Eye (tissue), 1 donor: ENCODE measurements at regions not wholly inside any gene's neighbourhood (a gene's known extent, or its start where the extent isn't known, plus 50 kb on each side); places are given as distances from the start of the nearest gene placed in this dataset.
A peak's percentile ranks its signal among the peaks of the same experiment; 100 is the strongest.
"Not testable (repeated sequence)": the region's sequence is repeated elsewhere in the genome, so short reads cannot be mapped to it uniquely, and the experiment has no call there.

ENCODE experiments used
- DNase-seq: peaks from one replicate; pipeline ENCODE4 v3.0.0-alpha.2; 2015

DNA sequence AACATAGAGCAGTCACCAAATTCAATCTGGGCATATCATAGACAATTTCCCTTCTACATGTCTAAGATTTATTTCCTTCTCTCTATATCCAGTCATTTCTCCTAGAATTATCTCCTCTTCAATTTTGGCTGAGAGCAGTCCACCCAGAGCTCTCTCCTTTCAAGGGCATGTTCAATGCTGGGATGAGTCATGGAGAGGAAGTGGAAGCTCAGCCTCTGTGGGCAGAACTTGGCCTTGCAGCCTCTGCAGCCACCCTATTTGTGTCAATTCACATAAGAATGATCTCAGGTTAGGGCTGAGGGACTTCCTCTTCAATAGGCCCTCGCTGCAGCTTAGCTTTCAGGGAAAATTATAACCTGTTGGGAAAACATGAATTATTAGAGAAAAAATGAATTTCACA, 560.8 kb downstream of the POM121L12 start:
- DNase-seq: no peak

DNA sequence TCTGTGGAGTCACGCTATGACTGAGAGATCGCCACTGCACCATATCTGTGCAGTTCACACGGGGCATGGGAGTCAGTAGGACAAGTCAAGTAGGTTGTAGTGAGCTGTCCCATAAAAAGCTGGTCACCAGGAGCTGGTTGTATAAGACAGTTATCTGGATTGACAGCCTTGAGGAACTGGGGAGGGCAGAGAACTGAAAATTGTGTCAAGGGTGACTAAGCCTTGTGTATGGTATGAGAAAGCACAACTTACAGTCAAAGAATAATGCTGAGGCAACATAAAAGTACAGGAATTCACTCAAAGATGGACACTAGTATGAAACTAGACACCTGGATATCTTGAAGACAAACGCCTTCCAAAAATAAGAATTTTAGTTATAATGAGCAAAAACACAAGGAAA, 564.9 kb downstream of the POM121L12 start:
- no peak for DNase-seq

DNA sequence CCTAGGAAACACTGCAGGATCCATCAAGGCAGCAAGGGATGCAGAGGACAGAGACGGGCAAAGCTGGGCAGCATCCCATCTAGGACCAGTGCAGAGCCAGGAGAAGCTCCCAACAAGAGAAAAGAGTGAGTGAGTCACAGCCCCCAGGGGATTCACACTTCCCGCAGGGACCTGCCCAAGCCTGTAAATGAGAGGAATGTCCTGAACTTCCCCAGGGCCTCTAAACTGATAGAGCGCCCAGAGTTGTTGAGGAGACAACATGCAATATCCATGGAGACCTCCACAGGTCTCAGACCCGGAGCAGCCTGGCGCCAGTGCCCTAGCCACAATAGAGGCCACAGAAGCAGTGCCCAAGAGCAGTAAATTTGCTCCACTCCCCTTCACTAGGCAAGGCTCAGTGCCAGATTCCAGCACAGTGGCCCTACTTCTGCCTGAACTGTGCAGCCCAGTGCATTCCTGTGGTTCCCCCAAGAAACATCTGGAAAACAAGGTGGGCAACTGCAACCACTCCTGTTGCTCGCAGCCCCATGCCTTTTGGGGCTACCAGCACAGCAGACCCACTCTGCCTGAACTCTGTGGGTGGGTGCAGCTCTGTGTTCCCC, 567.5 kb downstream of the POM121L12 start:
- DNase-seq: no peak

DNA sequence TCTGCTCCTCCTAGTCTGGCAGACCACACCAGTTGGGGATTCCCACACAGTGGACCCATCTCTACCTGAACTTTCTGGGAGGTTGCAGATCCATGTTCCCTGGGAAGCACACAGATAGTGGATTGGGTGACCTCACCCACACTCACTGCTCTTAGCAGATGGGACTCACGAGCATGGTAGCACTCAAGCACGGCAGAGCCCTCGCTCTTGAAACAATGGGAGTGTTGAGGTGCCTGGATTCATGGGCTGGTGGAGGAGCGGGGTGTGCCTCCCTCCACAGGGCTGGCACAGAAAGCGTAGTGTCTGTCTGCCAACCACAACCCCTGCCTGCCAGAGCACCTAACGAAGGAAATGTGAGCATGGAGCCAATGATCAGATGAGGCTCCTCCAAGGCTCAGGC, 568.0 kb downstream of the POM121L12 start:
- DNase-seq: no peak

DNA sequence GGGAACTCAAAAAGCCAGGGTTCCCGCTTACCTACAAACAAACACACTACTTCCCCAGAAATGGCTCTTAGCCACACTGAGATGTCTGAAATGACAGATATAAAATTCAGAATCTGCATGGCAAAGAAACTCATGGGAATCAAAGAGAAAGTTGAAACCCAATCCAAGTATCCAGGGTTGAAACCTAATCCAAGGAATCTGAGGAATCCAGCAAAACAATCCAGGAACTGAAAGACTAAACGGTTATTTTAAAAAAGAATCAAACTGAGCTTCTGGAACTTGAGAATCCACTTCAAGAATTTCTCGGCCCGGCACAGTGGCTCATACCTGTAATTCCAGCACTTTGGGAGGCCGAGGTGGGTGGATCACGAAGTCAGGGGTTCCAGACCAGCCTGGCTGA, 568.8 kb downstream of the POM121L12 start:
- no peak for DNase-seq

DNA sequence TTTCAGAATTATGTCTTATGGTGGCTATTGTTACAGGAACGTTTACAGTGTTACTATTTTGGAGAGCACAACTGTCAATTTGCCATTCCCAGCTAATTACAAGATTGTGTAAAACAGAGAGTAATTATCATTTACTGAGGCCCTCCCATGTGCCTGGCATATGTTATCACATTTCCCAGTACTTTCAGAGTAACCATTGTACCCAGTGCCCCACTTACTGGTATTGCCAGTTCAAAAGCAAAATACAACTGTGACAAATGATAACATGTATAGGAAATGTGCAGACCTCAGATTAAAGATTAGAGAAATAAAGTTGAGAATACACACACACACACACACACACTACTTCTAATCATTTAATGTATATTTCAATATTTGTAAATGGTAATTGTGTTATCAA, 572.5 kb downstream of the POM121L12 start:
- DNase-seq: no peak

DNA sequence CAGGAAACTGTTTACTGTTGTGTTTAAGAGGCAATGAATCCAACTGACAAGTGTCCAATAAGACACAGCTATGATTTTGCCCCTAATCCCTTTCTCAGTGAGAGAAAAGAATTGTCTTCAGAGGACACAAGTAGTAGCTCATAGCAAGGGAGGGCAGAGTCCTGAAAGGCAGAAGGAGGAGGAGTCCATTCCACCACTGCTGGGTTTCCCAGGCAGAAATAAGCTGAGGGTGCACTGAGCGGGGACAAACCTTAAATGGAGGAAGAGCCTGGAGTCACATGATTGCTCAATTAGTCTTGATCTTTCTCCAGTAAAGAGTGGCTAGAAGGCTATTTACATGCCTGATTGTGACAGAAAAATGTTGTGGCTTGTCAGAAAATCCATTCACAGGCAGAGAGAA, 573.8 kb downstream of the POM121L12 start:
- DNase-seq: peak; percentile 3

DNA sequence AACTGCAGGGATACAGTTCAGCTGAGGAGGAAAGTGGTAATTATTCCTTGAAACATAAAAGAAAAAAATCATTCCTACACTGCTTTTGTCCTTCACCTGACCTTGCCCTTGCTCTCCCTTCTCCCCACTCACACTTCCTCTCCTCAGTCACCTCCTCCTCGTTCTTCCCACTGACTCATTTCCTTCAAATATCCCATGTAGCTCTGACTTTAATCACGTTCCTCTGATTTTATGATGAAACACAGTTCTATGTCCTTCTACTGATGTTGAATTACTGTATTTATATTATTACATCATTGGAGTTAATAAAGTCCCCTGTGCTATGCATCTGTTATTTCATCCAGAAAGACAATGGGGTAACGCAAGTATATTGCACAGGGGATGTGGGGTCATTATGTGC, 575.6 kb downstream of the POM121L12 start:
- no peak for DNase-seq

DNA sequence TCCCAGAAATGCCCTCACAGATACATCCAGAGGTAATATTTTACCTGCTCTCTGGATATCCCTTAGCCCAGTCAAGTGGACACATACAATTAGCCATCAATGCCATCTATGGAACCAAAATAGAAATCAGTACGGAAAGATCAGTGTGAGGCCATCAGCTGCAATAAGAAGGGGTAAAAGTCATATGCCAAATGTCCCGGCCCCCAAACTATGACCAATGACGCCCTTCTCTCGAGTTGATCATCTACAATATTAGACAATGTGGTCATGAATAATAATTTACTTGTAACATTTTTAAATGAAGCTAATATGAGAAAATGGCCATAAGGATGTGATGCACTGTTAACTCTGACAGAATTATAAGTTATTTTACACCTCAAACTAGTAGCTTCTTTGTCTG, 588.9 kb downstream of the POM121L12 start:
- DNase-seq: no peak

DNA sequence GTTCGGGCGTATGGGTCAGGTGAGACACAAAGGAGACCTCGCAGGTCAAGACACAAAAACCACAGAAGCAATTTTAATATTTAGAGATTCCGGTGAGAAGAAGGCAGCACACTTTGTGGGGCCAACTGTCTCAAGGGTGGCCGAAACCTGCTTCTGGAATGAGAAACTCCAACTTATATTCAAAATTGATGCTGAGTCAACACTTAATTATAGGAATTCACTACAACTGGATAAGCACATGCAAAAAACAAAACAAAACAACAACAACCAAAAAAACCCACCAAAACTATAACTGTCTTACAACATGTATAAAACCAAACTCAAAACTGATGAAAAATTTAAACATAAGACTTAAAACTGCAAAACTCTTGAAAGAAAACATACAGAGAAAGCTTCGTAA, 593.3 kb downstream of the POM121L12 start:
- DNase-seq: no peak

DNA sequence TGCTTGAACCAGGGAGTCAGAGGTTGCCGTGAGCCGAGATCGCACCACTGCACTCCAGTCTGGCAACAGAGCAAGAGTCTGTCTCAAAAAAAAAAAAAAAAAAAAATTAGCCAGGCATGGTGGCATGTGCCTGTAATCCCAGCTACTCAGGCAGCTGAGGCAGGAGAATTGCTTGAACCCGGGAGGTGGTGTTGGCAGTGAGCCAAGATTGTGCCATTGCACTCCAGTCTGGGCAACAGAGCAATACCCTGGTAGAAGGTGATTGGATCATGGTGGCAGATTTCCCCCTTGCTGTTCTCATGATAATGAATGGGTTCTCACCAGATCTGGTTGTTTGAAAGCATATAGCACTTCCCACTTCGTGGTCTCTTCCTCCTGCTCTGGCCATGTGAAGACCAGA, 599.8 kb downstream of the POM121L12 start:
- DNase-seq: not testable (repeated sequence)

DNA sequence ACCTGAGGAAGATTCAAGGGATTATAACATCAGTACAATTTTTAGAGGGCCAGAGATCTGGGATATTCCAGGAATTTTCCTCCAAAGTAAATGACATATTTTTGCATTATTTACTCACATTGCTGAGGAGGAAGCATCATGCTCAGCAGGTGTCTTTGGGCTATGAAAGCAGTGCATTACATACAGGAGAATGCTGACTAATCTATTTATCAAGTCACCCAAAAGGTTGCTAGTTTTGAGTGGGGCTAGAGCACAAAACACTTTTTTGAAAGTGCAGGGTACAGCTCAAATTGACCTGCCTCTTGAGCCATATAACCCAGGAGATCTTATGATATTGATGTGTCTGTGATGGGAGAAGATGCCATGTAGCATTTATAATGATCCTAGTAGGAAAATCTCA, 603.1 kb downstream of the POM121L12 start:
- DNase-seq: no peak

DNA sequence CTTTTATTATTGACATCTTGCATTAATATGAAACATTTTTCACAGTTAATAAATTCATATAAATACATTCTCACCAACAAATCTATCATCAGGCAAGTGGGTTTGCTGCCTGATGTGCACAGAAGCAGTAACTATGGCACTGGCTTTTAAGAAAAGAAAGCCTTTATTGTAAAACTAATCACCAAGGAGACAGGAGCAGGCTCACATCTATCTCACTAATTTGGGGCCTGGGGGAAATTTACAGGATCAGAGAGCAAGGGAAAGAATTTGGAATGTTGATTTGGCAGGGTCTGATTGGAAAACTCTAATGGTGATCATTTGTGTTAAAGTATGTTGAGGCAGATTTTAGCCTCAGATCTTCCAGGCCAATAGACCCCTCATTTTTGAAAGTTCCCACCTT, 605.7 kb downstream of the POM121L12 start:
- DNase-seq: no peak

DNA sequence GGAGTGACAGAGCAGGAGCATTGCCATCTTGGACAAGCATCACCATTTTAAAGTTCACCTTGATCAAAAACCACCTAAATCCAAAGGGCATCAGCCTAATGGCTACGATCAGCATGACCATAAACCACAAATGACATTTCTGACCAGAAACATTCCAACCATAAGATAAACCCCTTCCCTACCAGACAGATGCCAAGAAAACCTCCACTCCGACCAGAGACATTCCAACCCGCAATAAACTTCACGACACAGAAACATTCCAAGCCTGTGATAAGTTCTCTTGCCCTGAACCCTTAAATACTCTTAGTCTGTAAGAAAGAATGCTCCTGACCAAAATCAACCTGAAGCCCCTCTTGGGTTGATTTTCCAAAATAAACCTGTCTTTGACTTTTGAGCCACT, 606.9 kb downstream of the POM121L12 start:
- no peak for DNase-seq

DNA sequence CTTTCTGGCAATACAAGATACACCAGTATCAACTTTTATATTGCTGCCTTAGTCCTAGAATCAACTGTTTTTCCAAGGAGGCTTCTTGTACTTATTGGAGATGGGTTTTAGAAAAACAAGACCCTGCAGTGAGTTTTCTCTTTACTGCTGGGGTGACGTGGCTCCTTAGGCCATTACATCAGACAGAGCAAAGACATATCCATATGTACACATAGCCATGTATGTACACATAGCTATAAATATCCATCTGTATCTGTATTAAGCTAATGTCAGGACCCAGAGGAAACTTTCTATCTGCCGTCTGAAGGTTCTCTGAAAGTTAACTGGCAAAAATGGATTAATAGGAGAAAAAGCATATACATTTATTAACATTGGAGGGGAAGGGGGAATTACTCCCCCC, 607.4 kb downstream of the POM121L12 start:
- no peak for DNase-seq

DNA sequence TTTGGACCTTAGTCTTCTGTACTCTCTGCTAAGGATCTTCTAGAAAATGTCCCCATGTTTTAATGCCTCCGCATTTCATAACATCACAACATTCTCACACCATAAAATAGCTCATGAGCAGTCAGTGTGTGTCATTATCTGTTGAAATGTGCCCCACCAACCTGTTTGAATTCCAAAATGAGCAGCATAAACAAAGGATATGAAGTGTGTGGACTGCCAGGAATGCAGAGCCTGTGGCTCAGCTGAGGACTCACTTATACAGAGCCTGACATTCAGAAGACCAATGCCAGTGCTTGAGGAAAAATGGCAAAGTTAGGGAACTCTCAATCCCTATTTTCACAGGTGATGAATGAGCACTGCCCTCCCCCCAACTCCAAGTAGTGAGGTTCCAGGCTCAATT, 621.4 kb downstream of the POM121L12 start:
- no peak for DNase-seq

DNA sequence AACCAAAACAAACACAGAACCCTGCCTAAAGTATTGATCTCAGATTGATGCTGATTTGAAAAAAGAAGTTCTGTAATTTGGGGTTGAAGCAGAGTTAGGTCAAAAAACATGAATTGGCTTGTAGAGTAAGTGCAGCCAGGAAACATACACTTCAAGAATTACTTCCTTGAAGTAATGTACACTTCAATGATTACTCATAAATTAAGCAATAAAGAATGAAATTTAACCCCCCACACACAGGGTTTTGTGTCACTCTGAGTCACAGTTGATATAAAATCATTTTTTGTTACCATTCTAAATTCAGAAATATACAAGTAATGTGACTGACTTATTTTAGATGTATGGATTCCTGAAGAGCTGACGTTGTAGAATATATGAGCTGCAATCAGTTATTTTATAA, 622.2 kb downstream of the POM121L12 start:
- DNase-seq: no peak

DNA sequence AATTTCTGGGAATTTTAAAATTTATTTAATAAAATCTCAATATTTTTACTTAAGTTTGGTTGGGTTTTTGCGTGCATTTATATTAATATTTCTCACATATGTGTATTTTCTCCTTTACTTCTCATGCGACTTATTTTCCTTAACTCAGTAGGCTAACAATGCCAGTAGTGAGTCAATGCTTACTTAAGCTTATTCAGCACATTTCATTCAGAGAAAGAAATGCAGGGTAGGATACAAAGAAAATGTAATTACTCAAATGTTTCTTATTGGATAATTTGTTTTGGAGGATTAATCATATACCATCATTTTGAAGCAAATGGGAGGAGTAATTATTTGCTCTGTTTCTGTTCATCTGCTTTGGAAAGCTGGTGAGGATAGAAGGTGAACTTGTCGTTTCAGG, 623.5 kb downstream of the POM121L12 start:
- no peak for DNase-seq

DNA sequence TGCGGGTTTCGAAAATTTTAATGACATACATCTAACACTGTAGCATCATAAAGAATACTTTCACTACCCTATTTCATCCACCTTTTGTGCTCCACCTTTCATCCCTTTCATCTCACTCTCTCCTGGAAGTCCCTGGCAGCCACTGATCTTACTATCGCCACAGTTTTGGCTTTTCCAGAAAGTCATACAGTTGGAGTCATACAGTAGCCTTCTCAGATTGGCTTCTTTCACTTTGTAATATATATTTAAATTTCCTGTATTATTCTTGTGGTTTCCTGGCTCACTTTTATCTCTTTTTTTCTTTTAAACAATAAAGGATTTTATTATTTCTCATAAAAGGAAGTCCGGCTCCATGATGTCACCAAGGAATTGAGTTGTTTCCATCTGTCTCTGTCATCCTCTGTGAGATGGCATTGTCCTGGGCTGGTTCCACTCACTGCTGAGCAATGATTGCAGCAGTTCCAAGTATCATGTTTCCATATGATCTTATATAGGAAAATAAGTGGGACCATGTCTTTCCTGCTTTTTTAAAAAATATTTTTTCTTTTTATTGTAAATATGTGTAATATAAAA, 626.3 kb downstream of the POM121L12 start:
- DNase-seq: no peak

DNA sequence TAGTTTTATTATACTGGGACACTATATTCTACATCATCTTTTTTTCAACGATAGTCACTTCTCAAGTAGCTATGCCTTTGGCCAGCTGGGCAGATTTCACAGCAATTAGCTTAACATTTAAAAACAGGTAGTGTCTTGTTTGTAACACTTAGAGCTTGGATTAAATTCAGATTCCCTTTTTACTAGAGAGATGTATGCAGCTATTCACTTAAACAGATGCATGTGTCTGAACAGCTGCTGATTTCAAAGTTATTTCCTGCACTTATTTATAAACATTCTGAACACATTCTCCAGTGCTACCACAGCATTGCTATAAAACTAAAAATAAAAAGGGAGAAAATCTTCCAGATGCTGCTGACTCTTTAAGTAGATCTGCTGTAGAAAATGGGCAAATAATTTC, 637.2 kb downstream of the POM121L12 start:
- DNase-seq: peak; percentile 10

DNA sequence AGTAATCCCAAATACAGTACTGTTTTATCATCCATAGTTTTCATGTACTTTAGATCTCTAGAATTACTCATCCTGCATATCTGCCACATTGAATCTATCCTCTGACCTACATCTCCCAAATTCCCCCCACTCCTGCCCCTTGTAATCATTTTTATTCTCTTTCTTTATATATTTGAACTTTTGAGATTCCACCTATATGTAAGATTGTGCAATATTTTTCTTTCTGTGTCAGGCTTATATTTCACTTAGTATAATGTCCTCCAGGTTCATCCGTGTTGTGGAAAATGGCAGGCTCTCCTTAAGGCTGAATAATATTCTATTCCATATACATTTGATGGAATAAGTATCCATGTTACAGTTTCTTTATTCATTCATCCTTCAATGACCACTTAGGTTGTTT, 640.4 kb downstream of the POM121L12 start:
- DNase-seq: no peak

DNA sequence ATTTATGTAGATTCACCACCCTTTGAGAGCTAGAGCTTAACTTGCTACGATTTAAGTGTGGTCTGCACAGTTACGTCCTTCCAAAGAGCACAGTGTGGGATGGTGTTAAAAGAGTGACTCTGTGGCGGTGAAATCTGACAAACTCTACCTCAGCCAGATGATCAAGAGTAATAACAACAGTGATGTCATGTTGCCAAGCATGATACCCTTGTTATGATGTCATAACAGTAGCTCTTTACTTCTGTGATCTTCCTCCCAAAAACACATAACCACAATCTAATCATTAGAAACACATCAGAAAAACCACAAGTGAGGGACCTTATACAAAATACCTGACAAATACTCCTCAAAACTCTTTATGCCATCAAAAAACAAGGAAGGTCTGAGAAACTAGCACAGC, 649.3 kb downstream of the POM121L12 start:
- no peak for DNase-seq

DNA sequence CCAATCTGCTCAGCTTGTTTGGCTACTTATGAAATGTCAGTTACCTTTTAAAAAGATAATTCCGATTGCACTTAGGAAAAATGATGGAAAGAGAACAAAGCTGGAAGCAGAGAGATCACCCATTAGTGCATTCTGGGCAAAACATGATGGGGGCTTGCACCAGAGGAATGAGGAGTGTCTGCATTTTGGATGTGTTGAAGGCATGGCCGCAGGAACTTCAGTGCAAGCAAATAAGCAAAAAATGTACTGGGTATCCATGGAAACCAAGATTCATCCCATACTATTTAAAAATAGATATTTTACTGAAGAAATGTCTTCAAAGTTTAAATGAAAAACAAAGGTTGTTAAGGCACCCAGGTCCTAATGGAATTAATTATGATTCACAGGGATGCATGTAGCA, 655.0 kb downstream of the POM121L12 start:
- no peak for DNase-seq

DNA sequence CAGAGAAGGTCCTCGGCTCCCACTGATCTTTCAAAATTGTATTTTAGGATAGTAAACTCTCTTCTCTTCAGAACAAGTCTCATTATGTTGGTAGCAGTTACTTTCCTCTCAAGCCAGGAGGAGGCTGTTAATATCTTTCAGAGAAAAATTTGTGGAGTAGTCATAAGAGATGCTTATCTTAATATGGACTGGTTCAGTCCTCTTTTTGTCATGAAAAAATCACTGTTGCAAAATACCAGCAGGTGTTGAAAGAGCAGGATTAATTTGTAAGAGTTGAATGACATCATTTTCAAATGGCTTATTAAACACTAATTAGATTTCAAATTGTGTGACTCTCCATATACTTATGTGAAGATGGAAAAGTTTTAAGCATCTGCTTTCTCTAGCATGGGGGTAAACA, 662.5 kb downstream of the POM121L12 start:
- no peak for DNase-seq

DNA sequence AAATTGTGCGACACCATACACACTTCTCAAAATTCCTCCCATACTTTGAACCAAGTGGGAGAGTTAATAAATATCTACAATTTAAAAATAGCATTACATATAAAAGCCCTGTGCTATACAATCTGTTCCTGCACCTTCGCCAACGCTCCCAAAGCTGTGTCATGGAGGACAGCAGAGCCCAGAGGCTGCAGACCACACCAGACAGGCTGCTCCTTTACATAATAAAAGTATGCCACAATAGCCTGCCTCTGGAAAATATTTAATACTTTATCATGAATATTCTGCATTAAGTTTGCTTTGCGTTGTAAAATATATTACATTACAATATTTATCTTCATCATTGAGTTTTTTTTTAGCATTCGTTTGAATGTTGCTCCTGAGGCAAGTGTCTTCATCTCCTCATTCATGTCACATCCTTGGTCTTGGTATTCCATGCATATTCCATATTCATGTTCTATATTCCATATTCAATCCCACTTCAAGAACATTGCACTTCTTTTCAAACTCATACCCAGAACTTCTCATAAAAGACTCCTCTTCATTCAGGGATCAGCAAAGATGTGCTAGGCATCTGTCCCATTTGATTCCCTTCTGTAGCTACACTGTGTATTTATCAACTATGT, 663.9 kb downstream of the POM121L12 start:
- no peak for DNase-seq
